Heart left ventricle (tissue), 16 donors: ENCODE measurements at regions not wholly inside any gene's neighbourhood (a gene's known extent, or its start where the extent isn't known, plus 50 kb on each side); places are given as distances from the start of the nearest gene placed in this dataset.

Experiments used
- ATAC-seq, 4 donors: fragments of 200-7000 bp; cut with Tn5 transposase; one replicate each; pipeline ENCODE4 v1.9.1; 2020 to 2022; ENCODE audit warnings: moderate library complexity in 4 of 4, mild to moderate bottlenecking in 3 of 4, moderate number of reproducible peaks in 1 of 4
- DNase-seq, 5 donors: peaks; one replicate each; pipeline ENCODE4 v3.0.0-alpha.2; 2020
- H3K27ac ChIP-seq, 12 donors: fragments of 200-600 bp; sonication (generic) in 4 of 12; one replicate each; pipeline versions ENCODE4 v1.5.0 to v1.8.0; 2016 to 2022; ENCODE audit warnings: mild to moderate bottlenecking in 2 of 12
- H3K27me3 ChIP-seq, 9 donors: fragments of 200-600 bp; sonication (generic) in 2 of 9; one replicate each; pipeline versions ENCODE4 v1.5.1 to v1.8.0; 2016 to 2022; ENCODE audit warnings: mild to moderate bottlenecking in 3 of 9
- H3K36me3 ChIP-seq, 9 donors: fragments of 200-600 bp; sonication (generic) in 2 of 9; one replicate each; pipeline versions ENCODE4 v1.5.0 to v1.8.0; 2018 to 2022; ENCODE audit warnings: mild to moderate bottlenecking in 2 of 9
- H3K4me1 ChIP-seq, 12 donors: fragments of 200-600 bp; sonication (generic) in 4 of 12; one replicate each; pipeline versions ENCODE4 v1.5.0 to v1.8.0; 2016 to 2022; ENCODE audit warnings: mild to moderate bottlenecking in 3 of 12
- H3K4me3 ChIP-seq, 12 donors: fragments of 200-600 bp; sonication (generic) in 4 of 12; one replicate each; pipeline versions ENCODE4 v1.5.0 to v1.8.0; 2017 to 2022; ENCODE audit warnings: mild to moderate bottlenecking in 9 of 12, moderate library complexity in 4 of 12
- H3K9me3 ChIP-seq, 12 donors: fragments of 200-600 bp; sonication (generic) in 4 of 12; one replicate each; pipeline versions ENCODE4 v1.5.0 to v1.8.0; 2016 to 2022; ENCODE audit warnings: mild to moderate bottlenecking in 1 of 12
- POLR2A ChIP-seq, 2 donors: fragments of 450-650 bp; IDR thresholded peaks; one replicate each; pipeline ENCODE4 v1.6.1; 2017; ENCODE audit warnings: antibody characterized with exemption in 2 of 2, mild to moderate bottlenecking in 2 of 2, moderate library complexity in 2 of 2
- WGBS, 4 donors: extraction: QIAGEN DNeasy Blood & Tissue Kit in 2 of 4; methylation state at CpG; one replicate each; pipeline versions ENCODE4 v1.1.5 to v1.1.7; 2013 to 2018; 5-methylcytosine and 5-hydroxymethylcytosine counted together
- intact Hi-C, 10 donors: fragments of 100-400 bp; cut with DNase I; formaldehyde crosslinking; loops; one replicate each; pipeline versions ENCODE4 v1.11.1 to v1.14.2; 2022
- TF ChIP-seq, protein P1 (sequence below), 12 donors: fragments of 200-600 bp; sonication (generic) in 4 of 12; IDR thresholded peaks; one replicate each; pipeline versions ENCODE4 v1.5.0 to v1.8.0; 2018 to 2022; ENCODE audit warnings: antibody characterized with exemption in 12 of 12, mild to moderate bottlenecking in 5 of 12
- donor health status: ischemic (EF 13 %, LVEDD 7.1; RV severe dilation, severe dysfunction).
- donor health status: healthy with polysubstance abuse.
- donor health status: DM: no; HTN: yes; CAD: no.
- donor health status: DM: no; HTN: no; CAD: no.
- donor health status: ischemic (EF 25% LVEDD 6.9; RV normal size, moderate dysfunction).
- donor health status: ischemic (EF 25% LVEDD 5.7; RV mildly dilated, moderate dysfunction).
- donor health status: healthy.
- donor health status: DM: yes; HTN: yes; CAD: no.
- donor health status: ischemic (EF 35%, LVEDD 5.7; RV mildly dilated, moderate dysfunction).
- donor health status: nonischemic (EF 11% LVEDD 7.7; RV severe dilation, severe dysfunction).
- donor health status: DM: yes; HTN: yes; CAD: no.
- donor health status: PGD.
- donor health status: ischemic (EF 29% LVEDD 5.4; RV normal size, mild dysfunction).
- donor health status: nonischemic (EF 23%, LVEDD 6.1; RV moderate dilation, normal function).

DNA sequence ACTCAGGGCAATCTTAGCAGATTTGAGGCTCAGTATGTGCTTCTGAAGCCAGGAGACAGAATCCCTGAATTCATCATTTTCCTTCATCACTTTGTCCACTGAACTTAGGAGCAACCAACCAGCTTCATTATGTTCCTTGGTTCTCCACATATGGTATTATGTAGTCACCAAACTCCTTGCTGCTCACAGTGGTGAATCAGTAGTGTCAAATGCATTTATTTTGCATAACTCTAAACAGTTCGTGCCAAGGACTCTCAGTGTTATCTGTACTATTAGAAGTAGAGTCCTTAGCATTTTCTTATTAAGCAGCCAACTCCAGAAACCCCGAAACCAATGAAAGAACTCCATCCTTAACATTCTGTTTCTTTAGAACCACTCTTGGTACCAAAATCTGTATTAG lies 466.9 kb upstream of the RGS6 start:
- WGBS, 4 donors = 85 to 96% (median 90%) methylated on average over 2 of the region's 2 CpGs
- DNase-seq (no peak), ATAC-seq (no peak)
- no peak for TF ChIP-seq POLR2A (IDR thresholded peaks at IDR 0.05)
- TF ChIP-seq, protein P1, sequence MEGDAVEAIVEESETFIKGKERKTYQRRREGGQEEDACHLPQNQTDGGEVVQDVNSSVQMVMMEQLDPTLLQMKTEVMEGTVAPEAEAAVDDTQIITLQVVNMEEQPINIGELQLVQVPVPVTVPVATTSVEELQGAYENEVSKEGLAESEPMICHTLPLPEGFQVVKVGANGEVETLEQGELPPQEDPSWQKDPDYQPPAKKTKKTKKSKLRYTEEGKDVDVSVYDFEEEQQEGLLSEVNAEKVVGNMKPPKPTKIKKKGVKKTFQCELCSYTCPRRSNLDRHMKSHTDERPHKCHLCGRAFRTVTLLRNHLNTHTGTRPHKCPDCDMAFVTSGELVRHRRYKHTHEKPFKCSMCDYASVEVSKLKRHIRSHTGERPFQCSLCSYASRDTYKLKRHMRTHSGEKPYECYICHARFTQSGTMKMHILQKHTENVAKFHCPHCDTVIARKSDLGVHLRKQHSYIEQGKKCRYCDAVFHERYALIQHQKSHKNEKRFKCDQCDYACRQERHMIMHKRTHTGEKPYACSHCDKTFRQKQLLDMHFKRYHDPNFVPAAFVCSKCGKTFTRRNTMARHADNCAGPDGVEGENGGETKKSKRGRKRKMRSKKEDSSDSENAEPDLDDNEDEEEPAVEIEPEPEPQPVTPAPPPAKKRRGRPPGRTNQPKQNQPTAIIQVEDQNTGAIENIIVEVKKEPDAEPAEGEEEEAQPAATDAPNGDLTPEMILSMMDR (IDR thresholded peaks at IDR 0.05) = no peak
- no peaks in the 10 kb centered on the region for H3K36me3 ChIP-seq
- no peak overlapping the region for H3K4me3 ChIP-seq
- no peak overlapping the region for H3K27ac ChIP-seq
- peaks cover 0 to 18% (median 0%) of the 10 kb centered on the region in 12 donors for H3K9me3 ChIP-seq
- H3K27me3 ChIP-seq = no peaks in the 10 kb centered on the region
- H3K4me1 ChIP-seq = peaks cover 0 to 12% (median 6%) of the 10 kb centered on the region in 12 donors
- intact Hi-C loops = no loop called here

DNA sequence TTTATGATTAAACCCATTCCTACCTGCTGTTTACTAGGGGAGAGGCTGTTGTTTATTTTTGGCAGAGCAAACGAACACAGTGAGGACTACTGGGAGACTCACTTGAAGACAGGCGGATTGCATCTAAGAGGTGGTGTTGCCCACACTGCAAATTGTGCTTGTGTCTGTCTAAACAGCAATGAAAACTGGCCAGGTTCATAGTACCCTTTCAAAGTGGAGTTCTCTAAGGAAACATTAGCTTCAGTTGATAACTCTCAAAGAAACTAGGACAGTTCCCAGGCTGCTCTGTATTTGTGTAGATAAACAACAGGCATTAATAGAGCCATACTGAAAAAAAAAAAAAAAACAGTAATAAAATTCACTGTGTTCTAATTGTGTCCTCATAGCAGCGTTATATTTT lies 466.0 kb upstream of the RGS6 start:
- no peak for ATAC-seq
- Histone ChIP-seq H3K36me3 (no peaks in the 10 kb centered on the region), H3K27ac (no peak overlapping the region), H3K9me3 (peaks cover 0 to 18% (median 0%) of the 10 kb centered on the region in 12 donors), H3K27me3 (no peaks in the 10 kb centered on the region), H3K4me1 (peaks cover 0 to 12% (median 6%) of the 10 kb centered on the region in 12 donors), H3K4me3 (no peak overlapping the region)
- WGBS, 4 donors = 59 to 66% (median 62%) methylated on average over 3 of the region's 3 CpGs
- intact Hi-C loops = no loop called here
- no peak for DNase-seq
- no peak for TF ChIP-seq POLR2A (IDR thresholded peaks at IDR 0.05)
- TF ChIP-seq, protein P1 (IDR thresholded peaks at IDR 0.05) = no peak

GRCh38 chr14:71466946-71467345 lies 465.3 kb upstream of the RGS6 start:
- DNase-seq = no peak
- Histone ChIP-seq H3K27me3 (no peaks in the 10 kb centered on the region), H3K27ac (no peak overlapping the region), H3K36me3 (no peaks in the 10 kb centered on the region), H3K9me3 (peaks cover 0 to 18% (median 0%) of the 10 kb centered on the region in 12 donors), H3K4me1 (peaks cover 0 to 12% (median 6%) of the 10 kb centered on the region in 12 donors), H3K4me3 (no peak overlapping the region)
- intact Hi-C loops = no loop called here
- WGBS, 4 donors = 65 to 70% (median 66%) methylated on average over 4 of the region's 4 CpGs
- TF ChIP-seq, protein P1 (IDR thresholded peaks at IDR 0.05) = no peak
- no peak for TF ChIP-seq POLR2A (IDR thresholded peaks at IDR 0.05)
- no peak for ATAC-seq

DNA sequence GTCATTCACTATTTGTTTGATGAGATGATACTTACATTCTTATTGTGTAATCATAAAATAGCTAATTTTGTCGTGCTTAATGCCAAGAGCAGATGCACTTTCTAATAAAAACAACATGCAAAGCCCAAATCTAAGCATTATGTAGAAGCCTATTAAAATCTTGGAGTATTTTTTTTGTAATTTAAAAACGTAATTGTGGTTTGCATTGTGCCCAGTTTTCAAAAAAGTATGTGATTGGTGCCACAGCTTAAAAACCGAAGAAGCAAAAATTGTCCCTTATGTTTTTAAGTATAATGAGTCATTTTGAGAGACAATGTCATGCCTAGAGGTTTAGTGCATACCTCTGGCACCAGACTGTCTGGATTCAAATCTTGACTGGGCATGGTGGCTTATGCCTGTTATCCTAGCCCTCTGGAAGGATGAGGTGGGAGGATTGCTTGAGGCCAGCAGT lies 464.8 kb upstream of the RGS6 start:
- H3K4me1 ChIP-seq = peaks cover 0 to 12% (median 6%) of the 10 kb centered on the region in 12 donors
- no peak for DNase-seq
- WGBS, 4 donors = 74 to 83% (median 78%) methylated on average over 3 of the region's 3 CpGs

More for the DNA sequence above, 464.8 kb upstream of the RGS6 start:
- no peak for ATAC-seq
- intact Hi-C loops = no loop called here
- H3K27ac ChIP-seq = no peak overlapping the region
- no peak overlapping the region for H3K4me3 ChIP-seq
- no peaks in the 10 kb centered on the region for H3K27me3 ChIP-seq
- no peaks in the 10 kb centered on the region for H3K36me3 ChIP-seq
- peaks cover 0 to 18% (median 0%) of the 10 kb centered on the region in 12 donors for H3K9me3 ChIP-seq
- TF ChIP-seq, protein P1 (IDR thresholded peaks at IDR 0.05) = no peak
- no peak for TF ChIP-seq POLR2A (IDR thresholded peaks at IDR 0.05)
